HFF-Myc (cell line): ENCODE measurements at regions not wholly inside any gene's neighbourhood (a gene's known extent, or its start where the extent isn't known, plus 50 kb on each side); places are given as distances from the start of the nearest gene placed in this dataset.

ENCODE experiments used
- DNase-seq: peaks from one replicate; pipeline ENCODE4 v3.0.0-alpha.2; 2011; ENCODE audit warnings: low read depth; ENCODE audit errors: extremely low read depth
- H3K4me3 ChIP-seq: replicated peaks from 2 replicates; pipeline ENCODE4 v1.5.1; 2011; ENCODE audit warnings: low read depth, mild to moderate bottlenecking, control low read depth, low read length
- CTCF ChIP-seq: IDR thresholded peaks from 2 replicates; pipeline ENCODE4 v1.5.1; 2012; ENCODE audit warnings: mild to moderate bottlenecking, low read depth, low read length, control low read depth; ENCODE audit errors: missing control alignments

- DNase-seq = no peak
- no peak overlapping the region for H3K4me3 ChIP-seq
- TF ChIP-seq CTCF = no peak
Observed at GRCh38 chr5:117461403-117461802, 886.8 kb upstream of the SEMA6A start.

DNA sequence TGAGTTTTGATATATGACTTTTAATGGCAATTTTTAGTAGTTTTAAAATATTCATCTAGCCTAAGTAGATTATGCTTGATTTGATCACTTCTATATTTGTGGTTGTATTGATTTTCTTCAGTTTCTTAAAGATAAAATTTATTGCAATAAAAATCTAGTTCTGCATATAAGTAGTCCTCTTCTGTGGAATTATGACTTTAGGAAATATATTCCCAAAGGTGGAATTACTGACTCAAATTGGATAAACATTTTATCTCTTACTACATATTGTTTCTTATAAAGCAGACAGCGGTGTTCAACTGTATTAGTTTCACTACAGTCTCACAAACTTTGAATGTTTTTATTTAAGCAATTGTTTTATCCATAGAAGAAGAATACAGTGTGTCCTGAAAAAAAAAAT, 883.0 kb upstream of the SEMA6A start:
- H3K4me3 ChIP-seq = no peak overlapping the region
- no peak for TF ChIP-seq CTCF
- no peak for DNase-seq

- no peak for TF ChIP-seq CTCF
Observed at GRCh38 chr5:117456866-117457470, 882.3 kb upstream of the SEMA6A start.

DNA sequence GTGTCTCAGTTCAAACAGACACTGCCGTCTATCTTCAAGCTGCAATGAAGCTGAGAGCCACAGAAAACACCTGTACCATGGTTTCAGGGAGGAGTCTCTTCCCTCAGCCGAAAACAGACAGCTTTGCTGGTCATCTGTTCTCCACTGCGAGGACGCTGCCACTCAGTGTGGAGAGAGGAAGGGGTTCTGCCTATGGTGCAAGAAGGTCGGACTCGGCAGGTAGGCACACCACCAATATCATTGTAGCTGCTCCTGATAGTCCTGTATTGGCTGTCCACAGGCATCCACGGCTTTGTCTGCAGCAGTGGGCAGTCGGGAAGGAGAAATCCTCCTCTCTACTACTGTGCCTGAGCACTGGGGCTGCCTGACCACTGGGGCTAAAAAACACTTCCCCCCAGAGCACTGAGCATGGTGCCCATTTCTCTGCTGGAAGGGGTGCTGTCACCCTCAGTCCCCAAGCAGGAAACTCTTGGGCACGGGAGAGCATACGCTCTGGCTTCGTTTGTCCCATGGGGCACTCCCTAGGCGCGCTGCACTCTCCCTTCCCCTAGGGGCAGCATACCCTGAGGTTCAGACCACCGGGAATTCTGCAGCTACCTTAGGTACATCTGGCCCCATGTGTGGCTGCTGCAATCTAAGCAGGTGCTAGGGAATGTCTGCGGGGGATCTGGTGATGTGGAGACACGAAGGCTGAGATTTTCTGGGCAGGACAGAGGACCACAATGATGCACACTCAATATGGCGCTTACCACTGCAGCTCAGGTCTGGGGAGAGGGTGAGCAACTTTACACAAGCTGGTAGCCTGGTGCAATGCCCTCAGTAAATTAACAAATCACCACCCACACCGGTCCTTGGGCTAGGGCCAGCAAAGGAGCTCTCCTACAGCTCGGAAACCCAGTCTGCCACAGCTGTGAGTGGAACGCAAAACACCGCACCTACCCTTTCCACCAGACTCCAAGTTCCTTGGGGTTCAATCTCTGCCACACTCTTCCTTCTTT, 880.9 kb upstream of the SEMA6A start:
- TF ChIP-seq CTCF = peak; percentile 15
- DNase-seq = no peak
- H3K4me3 ChIP-seq = no peak overlapping the region

More at GRCh38 chr5:117456866-117457470, 882.3 kb upstream of the SEMA6A start:
- no peak for DNase-seq
- no peak overlapping the region for H3K4me3 ChIP-seq

DNA sequence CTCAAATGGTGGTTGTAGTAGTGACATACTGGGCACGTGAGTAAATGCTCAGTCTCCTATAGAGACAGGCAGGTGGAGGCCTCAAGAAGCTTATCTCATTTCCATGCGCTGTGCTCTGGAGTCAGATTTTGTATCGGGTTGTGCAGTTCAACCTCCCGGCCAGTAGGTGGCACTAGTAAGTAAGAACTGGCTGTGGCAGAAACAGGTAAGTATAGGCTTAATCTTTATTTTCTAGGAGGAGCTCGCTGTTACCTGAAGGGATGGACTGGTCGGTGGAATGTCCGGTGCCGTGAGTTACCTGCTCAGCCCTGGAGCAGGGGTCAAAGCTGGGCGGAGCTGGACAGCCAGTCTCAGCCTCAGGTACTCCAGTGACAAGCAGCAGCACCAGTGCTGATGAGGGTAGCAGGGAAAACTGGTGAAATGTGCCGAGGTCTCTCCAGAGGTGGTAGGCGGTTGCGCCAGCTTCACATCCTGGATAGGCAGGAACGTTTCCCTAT, 880.1 kb upstream of the SEMA6A start:
- peak; percentile 71 for TF ChIP-seq CTCF
- DNase-seq = peak; percentile 3
- H3K4me3 ChIP-seq = no peak overlapping the region

DNA sequence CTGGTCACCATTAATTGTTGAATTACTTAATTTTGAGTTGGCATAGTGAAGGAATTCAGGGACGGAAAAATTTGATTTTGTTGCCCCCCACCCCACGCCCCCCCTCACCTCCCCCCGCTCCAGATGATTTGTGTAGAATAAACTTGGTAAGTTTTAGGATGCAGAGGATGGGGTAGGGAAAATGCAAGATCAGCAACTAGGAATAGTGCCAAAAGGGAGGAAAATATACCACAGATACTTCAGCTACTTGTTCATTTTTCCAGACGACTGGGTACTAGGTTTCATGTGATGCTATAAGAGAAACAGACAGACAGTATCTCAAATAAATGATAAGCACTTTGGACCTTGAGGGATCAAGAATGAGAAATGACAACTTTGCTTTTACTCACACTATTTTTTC, 862.2 kb upstream of the SEMA6A start:
- TF ChIP-seq CTCF = no peak
- no peak for DNase-seq
- no peak overlapping the region for H3K4me3 ChIP-seq
